Duodenal mucosa (tissue), 2 donors: ENCODE measurements at regions not wholly inside any gene's neighbourhood (a gene's known extent, or its start where the extent isn't known, plus 50 kb on each side); places are given as distances from the start of the nearest gene placed in this dataset.

Experiments
- H3K27ac ChIP-seq: one replicate; pipeline ENCODE4 v1.7.0; 2013; ENCODE audit warnings: low read depth, low read length
- H3K27me3 ChIP-seq, 2 donors: one replicate each; pipeline ENCODE4 v1.7.0; 2013; ENCODE audit warnings: low read length in 2 of 2, control low read depth in 1 of 2; ENCODE audit not compliant: insufficient read depth in 2 of 2, control insufficient read depth in 1 of 2
- H3K36me3 ChIP-seq, 2 donors: one replicate each; pipeline ENCODE4 v1.7.0; 2013; ENCODE audit warnings: low read length in 2 of 2, control low read depth in 1 of 2; ENCODE audit not compliant: insufficient read depth in 2 of 2, control insufficient read depth in 1 of 2
- H3K4me1 ChIP-seq, 2 donors: one replicate each; pipeline ENCODE4 v1.7.0; 2013; ENCODE audit warnings: low read length in 2 of 2, control low read depth in 1 of 2; ENCODE audit not compliant: insufficient read depth in 2 of 2, control insufficient read depth in 1 of 2
- H3K4me3 ChIP-seq, 2 donors: one replicate each; pipeline ENCODE4 v1.7.0; 2013; ENCODE audit warnings: low read length in 2 of 2, low read depth in 1 of 2
- H3K9ac ChIP-seq, 2 donors: one replicate each; pipeline ENCODE4 v1.7.0; 2013; ENCODE audit warnings: low read length in 2 of 2, low read depth in 1 of 2
- H3K9me3 ChIP-seq, 2 donors: one replicate each; pipeline ENCODE4 v1.7.0; 2013; ENCODE audit warnings: low read length in 2 of 2, control low read depth in 1 of 2; ENCODE audit not compliant: control insufficient read depth in 1 of 2

DNA sequence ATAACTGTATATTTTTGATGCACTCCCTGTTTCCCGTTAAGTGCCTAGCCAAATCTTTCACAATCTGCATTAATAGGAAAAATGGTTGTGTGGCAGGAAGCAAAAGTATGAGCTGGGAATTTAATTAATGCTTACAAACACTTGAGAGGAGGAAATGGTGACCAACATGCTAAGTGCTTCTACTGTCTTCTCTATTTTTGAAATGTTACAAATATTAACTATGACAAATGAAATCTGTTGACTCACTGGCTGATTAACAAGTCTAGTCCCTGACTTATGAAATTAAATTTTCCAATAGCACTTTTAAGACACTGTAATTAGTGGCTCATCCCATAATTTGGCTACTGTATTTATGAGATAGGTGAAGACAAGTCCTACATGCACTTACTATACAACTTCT, 446.9 kb upstream of the DPPA4 start:
- no peaks in the 10 kb centered on the region for H3K4me1 ChIP-seq
- H3K27ac ChIP-seq = no peak overlapping the region
- H3K27me3 ChIP-seq = no peaks in the 10 kb centered on the region
- no peak overlapping the region for H3K4me3 ChIP-seq
- peaks cover 0 to 5% of the 10 kb centered on the region in 2 donors for H3K9me3 ChIP-seq
- no peak overlapping the region for H3K9ac ChIP-seq
- no peaks in the 10 kb centered on the region for H3K36me3 ChIP-seq

DNA sequence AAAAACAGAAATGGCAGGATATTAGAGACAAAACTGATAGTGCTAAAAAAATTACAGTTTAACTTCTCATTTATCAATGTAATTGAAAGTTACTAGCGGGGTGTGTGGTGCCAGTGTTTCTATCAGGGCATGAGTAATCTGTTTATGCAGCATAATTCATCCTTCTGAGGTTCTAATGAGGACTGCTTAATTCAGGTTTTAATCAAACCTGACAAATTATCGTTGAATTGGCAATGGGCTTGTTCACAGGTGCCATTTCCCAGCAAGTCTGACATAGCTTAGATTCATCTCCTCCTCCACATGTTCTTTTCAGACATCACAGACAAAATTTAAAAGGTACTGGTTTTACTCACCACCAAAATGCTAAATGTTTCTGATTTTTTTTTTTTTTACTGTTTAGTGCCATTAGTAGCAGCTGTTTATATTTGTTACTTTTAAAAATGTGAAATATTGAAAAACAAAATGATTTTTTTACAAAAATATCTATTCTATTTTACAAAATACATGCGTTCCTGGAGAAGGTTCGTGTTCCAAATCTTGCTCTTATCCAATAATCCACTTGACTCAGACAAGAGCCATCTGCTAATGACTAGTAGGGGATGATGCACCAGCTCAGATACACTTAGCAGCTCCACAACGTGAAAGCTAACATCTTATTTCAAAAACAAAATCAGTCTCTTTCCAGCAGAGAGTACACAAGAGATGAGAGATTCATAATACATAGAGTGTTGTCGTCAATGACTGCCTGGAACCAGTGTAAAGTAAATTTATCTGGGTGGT, 447.7 kb upstream of the DPPA4 start:
- Histone ChIP-seq H3K27me3 (no peaks in the 10 kb centered on the region), H3K4me1 (no peaks in the 10 kb centered on the region)

DNA sequence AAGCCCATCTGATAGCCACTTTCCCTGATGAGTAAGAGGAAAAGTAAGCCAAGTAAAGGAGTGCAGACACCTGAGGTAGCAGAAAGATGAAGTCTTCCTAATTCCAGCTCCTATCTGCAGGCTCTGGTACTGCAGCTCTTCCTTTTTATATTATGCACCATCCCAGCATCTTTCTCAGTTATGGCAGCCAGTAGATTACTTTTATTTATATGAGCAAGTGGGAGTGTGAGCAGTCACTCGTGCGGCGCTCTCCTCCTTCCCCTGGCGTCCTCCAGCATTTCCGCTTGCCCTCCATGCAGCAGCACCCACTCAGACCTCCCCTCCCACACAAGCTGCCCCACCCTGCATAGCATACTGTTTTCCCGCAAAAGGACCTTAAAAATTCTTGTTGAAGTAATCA, 465.9 kb upstream of the DPPA4 start:
- no peaks in the 10 kb centered on the region for H3K36me3 ChIP-seq
- no peak overlapping the region for H3K4me3 ChIP-seq
- H3K4me1 ChIP-seq = no peaks in the 10 kb centered on the region
- no peaks in the 10 kb centered on the region for H3K27me3 ChIP-seq
- H3K9me3 ChIP-seq = no peaks in the 10 kb centered on the region
- no peak overlapping the region for H3K27ac ChIP-seq
- no peak overlapping the region for H3K9ac ChIP-seq

More for the DNA sequence above, 447.7 kb upstream of the DPPA4 start:
- H3K9ac ChIP-seq = no peak overlapping the region
- no peak overlapping the region for H3K27ac ChIP-seq
- H3K36me3 ChIP-seq = no peaks in the 10 kb centered on the region
- no peak overlapping the region for H3K4me3 ChIP-seq
- no peaks in the 10 kb centered on the region for H3K9me3 ChIP-seq

DNA sequence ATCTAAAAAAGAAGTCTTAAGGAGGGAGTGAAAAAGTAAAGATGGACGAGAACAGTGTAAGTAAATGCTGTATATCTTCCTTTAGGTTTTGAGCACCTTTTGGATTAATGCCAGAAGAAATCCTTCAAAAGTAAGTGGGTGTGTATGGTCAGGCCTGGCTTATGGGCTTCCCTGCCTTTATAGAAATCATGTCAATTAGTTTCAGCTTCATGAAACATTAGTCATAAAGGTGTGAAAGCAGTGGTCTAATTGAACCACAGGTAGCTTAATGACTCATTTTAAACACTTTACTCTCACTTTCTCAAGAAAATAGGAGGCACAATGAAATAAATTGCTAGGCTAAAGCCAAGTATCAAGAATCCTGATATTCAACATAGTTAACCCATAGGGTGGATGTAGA, 467.4 kb upstream of the DPPA4 start:
- no peak overlapping the region for H3K4me3 ChIP-seq
- no peaks in the 10 kb centered on the region for H3K27me3 ChIP-seq
- no peaks in the 10 kb centered on the region for H3K9me3 ChIP-seq
- no peaks in the 10 kb centered on the region for H3K36me3 ChIP-seq
- H3K27ac ChIP-seq = no peak overlapping the region
- H3K9ac ChIP-seq = no peak overlapping the region
- no peaks in the 10 kb centered on the region for H3K4me1 ChIP-seq

DNA sequence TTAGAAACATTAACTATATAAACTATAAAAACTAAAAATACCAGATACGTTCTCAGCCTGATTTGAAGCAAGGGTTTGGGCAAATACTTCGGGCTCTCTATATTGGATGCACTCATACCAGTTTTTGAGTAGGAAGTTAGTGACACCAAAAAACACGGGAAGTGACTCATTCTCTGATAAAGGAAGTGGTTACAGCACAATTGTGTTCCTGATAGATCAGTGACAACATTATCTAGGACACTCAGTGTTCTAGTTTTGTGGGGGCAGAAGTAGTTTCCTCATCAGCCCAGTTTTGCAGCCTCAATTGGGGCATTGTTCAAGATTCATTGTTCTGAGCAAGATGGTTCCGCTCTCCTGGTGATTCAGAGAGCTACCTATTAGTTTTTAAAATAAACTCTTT, 469.6 kb upstream of the DPPA4 start:
- no peak overlapping the region for H3K4me3 ChIP-seq
- H3K27me3 ChIP-seq = no peaks in the 10 kb centered on the region
- H3K9ac ChIP-seq = no peak overlapping the region
- H3K36me3 ChIP-seq = no peaks in the 10 kb centered on the region
- H3K9me3 ChIP-seq = no peaks in the 10 kb centered on the region
- no peaks in the 10 kb centered on the region for H3K4me1 ChIP-seq
- H3K27ac ChIP-seq = no peak overlapping the region

DNA sequence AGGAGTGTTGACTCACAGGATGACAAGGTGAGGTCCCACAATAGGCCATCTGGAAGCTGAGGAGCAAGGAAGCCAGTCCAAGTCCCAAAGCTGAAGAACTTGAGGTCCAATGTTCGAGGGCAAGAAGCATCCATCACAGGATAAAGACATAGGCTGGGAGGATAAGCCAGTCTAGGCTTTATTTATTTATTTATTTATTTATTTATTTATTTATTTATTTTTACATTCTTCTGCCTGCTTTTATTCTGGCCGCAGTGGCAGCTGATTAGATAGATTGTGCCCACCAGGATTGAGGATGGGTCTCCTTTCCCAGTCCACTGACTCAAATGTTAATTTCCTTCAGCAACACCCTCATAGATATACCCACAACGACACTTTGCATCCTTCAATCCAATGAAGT, 472.2 kb upstream of the DPPA4 start:
- H3K36me3 ChIP-seq = no peaks in the 10 kb centered on the region
- H3K9ac ChIP-seq = no peak overlapping the region
- no peaks in the 10 kb centered on the region for H3K9me3 ChIP-seq
- H3K27ac ChIP-seq = no peak overlapping the region
- H3K4me3 ChIP-seq = no peak overlapping the region
- no peaks in the 10 kb centered on the region for H3K27me3 ChIP-seq
- no peaks in the 10 kb centered on the region for H3K4me1 ChIP-seq

DNA sequence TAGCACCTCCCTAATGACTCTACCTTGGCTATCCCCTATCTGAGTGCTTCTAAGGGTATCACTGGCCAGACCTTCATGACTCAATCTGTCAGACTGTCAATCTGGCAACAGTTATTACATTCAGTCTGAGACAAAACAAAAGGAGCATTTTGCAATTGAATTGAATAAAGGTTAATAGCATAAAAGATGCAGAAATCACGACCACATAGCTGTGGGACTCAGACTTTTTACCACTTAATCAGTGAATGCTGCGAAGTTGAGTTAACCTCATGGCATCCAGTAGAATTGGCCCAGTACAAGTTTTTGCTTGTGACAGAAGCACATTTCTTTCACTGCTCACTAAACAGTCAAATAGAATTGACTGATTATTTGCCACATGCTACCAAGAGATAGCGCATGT, 480.7 kb upstream of the DPPA4 start:
- Histone ChIP-seq H3K27ac (no peak overlapping the region), H3K9ac (no peak overlapping the region), H3K27me3 (no peaks in the 10 kb centered on the region), H3K36me3 (no peaks in the 10 kb centered on the region), H3K9me3 (no peaks in the 10 kb centered on the region), H3K4me1 (no peaks in the 10 kb centered on the region), H3K4me3 (no peak overlapping the region)

DNA sequence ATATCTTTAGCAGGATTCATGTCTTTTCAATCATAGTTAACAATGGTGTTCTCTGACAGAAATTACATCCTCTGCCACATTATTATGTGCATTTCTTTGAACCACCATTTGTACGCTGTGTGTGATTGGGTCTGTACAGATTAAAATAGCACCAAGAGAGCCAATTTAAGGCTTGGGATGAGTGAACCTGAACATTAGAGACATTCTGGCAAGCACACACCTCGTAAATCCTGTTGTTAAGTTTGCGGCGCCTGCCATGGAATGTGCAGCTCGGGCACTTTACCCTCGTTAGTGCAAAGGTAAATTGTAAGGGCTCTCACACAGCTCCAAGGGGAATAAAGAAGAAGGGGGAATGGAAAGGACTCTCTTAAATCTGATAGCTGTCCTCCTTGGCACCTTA, 482.4 kb upstream of the DPPA4 start:
- Histone ChIP-seq H3K9me3 (no peaks in the 10 kb centered on the region), H3K4me3 (no peak overlapping the region), H3K36me3 (no peaks in the 10 kb centered on the region), H3K27ac (no peak overlapping the region), H3K27me3 (no peaks in the 10 kb centered on the region), H3K4me1 (no peaks in the 10 kb centered on the region), H3K9ac (no peak overlapping the region)

DNA sequence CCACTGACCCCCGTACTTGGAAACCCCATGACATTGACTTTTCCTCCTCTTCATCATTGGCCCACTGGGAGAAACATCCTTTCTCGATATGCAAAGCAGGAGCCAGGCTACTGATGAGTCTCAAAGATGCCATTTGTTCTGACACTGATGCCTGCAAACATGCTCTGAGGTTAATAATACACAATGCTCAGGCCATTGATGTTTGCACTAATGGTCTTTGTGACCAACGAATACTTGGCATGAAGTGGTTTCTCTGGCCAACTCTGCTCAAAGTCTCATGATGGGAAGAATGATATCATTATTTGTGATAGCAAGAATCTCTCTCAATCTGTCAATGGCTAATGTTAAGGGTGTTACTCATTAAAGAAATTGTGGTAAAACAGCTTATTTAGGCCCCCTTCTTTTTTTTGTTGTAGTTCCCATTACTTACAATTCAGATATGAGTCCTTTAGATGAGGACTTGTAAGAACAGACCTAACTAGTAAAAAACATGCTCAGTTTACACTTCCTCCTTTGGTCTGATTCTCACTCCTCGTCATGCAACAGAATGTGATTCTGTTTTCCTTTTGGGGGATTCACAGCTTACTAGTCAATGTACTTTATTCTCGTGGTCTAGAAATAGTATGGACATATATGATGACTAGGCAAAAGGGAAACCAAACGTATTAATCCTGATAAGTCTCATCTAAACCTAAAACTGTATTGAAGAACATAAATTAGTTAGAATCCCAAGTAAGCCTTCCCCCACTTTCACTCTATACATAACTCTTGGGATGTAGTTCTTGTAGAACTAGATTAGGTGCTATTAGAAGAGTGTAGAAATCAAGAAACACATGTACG, 488.8 kb upstream of the DPPA4 start:
- Histone ChIP-seq H3K9ac (no peak overlapping the region), H3K4me3 (no peak overlapping the region), H3K4me1 (no peaks in the 10 kb centered on the region), H3K36me3 (no peaks in the 10 kb centered on the region), H3K9me3 (no peaks in the 10 kb centered on the region), H3K27ac (no peak overlapping the region), H3K27me3 (no peaks in the 10 kb centered on the region)

DNA sequence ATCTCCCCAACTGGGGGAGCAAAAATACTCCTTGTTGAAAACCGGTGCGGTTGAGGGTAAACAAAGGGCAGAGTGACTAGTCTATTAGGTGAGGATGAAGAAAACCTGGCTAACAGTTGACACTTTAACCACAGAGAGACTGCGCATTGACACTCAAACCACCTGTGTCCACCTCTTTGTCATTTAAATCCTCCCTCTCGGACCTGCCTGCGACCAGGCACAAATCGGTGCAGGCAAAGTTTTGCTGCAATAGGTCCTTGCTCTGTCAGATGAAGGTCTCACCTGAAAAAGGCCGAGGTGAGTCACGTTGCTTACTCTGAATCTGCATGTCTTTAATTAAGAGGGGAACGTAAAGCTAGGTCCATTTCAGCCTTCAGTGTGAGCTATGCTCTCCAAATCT, 494.1 kb upstream of the DPPA4 start:
- H3K4me1 ChIP-seq = no peaks in the 10 kb centered on the region
- no peaks in the 10 kb centered on the region for H3K27me3 ChIP-seq
- no peak overlapping the region for H3K4me3 ChIP-seq
- no peak overlapping the region for H3K27ac ChIP-seq
- no peaks in the 10 kb centered on the region for H3K9me3 ChIP-seq
- no peaks in the 10 kb centered on the region for H3K36me3 ChIP-seq
- H3K9ac ChIP-seq = no peak overlapping the region
